ENCODE measurements at regions not wholly inside any gene's neighbourhood (a gene's known extent, or its start where the extent isn't known, plus 50 kb on each side); places are given as distances from the start of the nearest gene placed in this dataset.

DNA sequence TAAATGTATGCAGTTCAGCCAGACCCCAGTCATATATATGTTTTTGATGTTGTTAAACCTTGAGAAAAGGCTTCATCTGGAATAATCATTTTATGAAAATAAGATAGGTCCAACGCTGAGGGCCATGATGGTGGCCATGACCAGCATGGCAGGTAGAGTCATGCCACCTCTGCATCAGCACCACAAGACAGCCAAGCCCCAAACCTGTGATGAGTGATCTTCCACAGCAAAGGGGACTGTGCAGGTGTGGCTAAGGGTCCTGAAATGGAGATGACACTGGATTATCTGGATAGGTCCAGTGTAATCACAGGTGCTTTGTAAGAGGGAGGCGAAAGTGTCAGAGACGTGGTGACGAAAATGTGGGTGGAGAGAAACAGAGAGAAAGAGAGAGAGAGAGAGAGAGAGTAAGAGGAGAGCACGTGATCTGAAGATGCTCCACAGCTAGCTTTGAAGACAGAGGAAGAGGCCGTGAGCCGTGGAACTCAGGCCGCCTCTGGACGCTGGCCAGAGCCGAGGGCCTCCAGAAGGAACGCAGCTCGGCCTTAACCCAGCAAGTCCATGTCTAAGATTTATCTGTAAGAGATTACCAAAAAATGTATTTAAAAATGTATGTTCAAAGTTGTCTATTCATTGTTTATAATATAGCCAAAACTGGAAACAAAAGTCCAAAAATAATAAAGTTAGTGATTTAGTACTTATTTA lies 304.4 kb upstream of the SHH start:
- DNase-seq (ENCODE audit: low read depth in 2 of 2), result no peak
- H3K27me3 ChIP-seq (ENCODE audit: control insufficient read depth, insufficient read depth, low read length), result no peaks in the 10 kb centered on the region
- H3K4me1 ChIP-seq (ENCODE audit: control insufficient read depth, extremely low read depth, insufficient read depth, low read length), result no peaks in the 10 kb centered on the region
- H3K9me3 ChIP-seq (ENCODE audit: control insufficient read depth, insufficient read depth, low read depth, low read length), result no peaks in the 10 kb centered on the region
- no peaks in the 10 kb centered on the region for H3K36me3 ChIP-seq (ENCODE audit: control insufficient read depth, insufficient read depth, low read length)
- TF ChIP-seq, protein P1, sequence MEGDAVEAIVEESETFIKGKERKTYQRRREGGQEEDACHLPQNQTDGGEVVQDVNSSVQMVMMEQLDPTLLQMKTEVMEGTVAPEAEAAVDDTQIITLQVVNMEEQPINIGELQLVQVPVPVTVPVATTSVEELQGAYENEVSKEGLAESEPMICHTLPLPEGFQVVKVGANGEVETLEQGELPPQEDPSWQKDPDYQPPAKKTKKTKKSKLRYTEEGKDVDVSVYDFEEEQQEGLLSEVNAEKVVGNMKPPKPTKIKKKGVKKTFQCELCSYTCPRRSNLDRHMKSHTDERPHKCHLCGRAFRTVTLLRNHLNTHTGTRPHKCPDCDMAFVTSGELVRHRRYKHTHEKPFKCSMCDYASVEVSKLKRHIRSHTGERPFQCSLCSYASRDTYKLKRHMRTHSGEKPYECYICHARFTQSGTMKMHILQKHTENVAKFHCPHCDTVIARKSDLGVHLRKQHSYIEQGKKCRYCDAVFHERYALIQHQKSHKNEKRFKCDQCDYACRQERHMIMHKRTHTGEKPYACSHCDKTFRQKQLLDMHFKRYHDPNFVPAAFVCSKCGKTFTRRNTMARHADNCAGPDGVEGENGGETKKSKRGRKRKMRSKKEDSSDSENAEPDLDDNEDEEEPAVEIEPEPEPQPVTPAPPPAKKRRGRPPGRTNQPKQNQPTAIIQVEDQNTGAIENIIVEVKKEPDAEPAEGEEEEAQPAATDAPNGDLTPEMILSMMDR (conservative IDR thresholded peaks at IDR 0.05 in 1 of 2, IDR thresholded peaks at IDR 0.05 in 1 of 2; ENCODE audit: low read depth in 1 of 2, low read length in 2 of 2), result no peak
- no peak for TF ChIP-seq EZH2 (IDR thresholded peaks at IDR 0.05; ENCODE audit: low read length, missing control alignments)
- no peak overlapping the region for H3K4me3 ChIP-seq (replicated peaks in 1 of 4; ENCODE audit: control extremely low read depth in 1 of 4, insufficient read depth in 1 of 4, low read depth in 3 of 4, low read length in 4 of 4)
- H2AFZ ChIP-seq (ENCODE audit: low read length), result no peak overlapping the region
- H3K9ac ChIP-seq (ENCODE audit: insufficient read depth, low read length), result no peak overlapping the region
- H3K27ac ChIP-seq (ENCODE audit: insufficient read depth, low read length), result no peak overlapping the region
- no peaks in the 10 kb centered on the region for H3K79me2 ChIP-seq (ENCODE audit: control insufficient read depth, insufficient read depth, low read length)
- no peak overlapping the region for H3K4me2 ChIP-seq (ENCODE audit: extremely low read depth, insufficient read depth, low read length)
- no peaks in the 10 kb centered on the region for H4K20me1 ChIP-seq (ENCODE audit: control insufficient read depth, extremely low read depth, insufficient read depth, low read length)

DNA sequence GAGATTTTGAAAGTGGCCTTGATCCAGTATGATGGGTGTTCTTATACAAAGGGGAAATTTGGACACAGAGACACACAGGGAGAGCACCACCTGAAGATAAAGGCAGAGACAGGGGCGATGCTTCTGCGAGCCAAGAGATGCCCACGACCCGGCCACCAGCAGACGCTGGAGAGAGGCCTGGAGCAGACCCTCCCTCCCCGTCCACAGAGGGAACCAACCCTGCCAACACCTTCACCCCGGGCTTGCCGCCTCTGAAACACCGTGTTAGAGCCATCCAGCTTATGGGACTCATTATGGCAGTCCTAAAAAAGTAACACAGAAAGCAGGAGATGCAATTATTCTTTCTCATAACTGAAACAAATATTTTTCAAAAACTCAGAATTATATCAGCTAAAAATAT lies 303.3 kb upstream of the SHH start:
- Histone ChIP-seq H3K9me3 (ENCODE audit: control insufficient read depth, insufficient read depth, low read depth, low read length) (no peaks in the 10 kb centered on the region), H3K79me2 (ENCODE audit: control insufficient read depth, insufficient read depth, low read length) (no peaks in the 10 kb centered on the region), H3K27me3 (ENCODE audit: control insufficient read depth, insufficient read depth, low read length) (no peaks in the 10 kb centered on the region), H2AFZ (ENCODE audit: low read length) (no peak overlapping the region), H4K20me1 (ENCODE audit: control insufficient read depth, extremely low read depth, insufficient read depth, low read length) (no peaks in the 10 kb centered on the region), H3K4me3 (replicated peaks in 1 of 4; ENCODE audit: control extremely low read depth in 1 of 4, insufficient read depth in 1 of 4, low read depth in 3 of 4, low read length in 4 of 4) (no peak overlapping the region), H3K36me3 (ENCODE audit: control insufficient read depth, insufficient read depth, low read length) (no peaks in the 10 kb centered on the region), H3K4me1 (ENCODE audit: control insufficient read depth, extremely low read depth, insufficient read depth, low read length) (no peaks in the 10 kb centered on the region), H3K4me2 (ENCODE audit: extremely low read depth, insufficient read depth, low read length) (no peak overlapping the region), H3K27ac (ENCODE audit: insufficient read depth, low read length) (no peak overlapping the region), H3K9ac (ENCODE audit: insufficient read depth, low read length) (no peak overlapping the region)
- TF ChIP-seq, protein P1 (conservative IDR thresholded peaks at IDR 0.05 in 1 of 2, IDR thresholded peaks at IDR 0.05 in 1 of 2; ENCODE audit: low read depth in 1 of 2, low read length in 2 of 2), result no peak
- TF ChIP-seq EZH2 (IDR thresholded peaks at IDR 0.05; ENCODE audit: low read length, missing control alignments), result no peak
- DNase-seq (ENCODE audit: low read depth in 2 of 2), result no peak

DNA sequence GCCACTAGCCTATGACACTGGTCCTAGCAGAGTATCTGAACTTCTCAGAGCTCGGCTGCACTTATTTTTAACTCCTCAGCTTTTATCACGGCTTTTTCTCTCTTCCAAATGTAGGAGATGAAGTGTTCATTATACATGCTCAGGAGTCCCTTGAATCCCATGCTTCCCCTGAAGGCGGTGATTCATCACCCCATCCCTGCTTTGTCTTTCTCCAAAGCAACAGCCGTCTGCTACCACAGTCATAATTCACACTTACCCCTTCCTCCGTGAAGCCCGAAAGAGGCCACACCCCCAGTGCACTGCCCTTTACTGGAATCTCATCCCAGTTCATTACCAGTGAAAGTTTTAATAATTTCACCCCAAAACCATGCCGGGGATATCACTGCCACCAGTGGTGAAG lies 301.5 kb upstream of the SHH start:
- H3K4me3 ChIP-seq (replicated peaks in 1 of 4; ENCODE audit: control extremely low read depth in 1 of 4, insufficient read depth in 1 of 4, low read depth in 3 of 4, low read length in 4 of 4), result no peak overlapping the region
- TF ChIP-seq, protein P1 (conservative IDR thresholded peaks at IDR 0.05 in 1 of 2, IDR thresholded peaks at IDR 0.05 in 1 of 2; ENCODE audit: low read depth in 1 of 2, low read length in 2 of 2), result no peak
- TF ChIP-seq EZH2 (IDR thresholded peaks at IDR 0.05; ENCODE audit: low read length, missing control alignments), result no peak
- no peaks in the 10 kb centered on the region for H3K79me2 ChIP-seq (ENCODE audit: control insufficient read depth, insufficient read depth, low read length)
- no peak overlapping the region for H3K27ac ChIP-seq (ENCODE audit: insufficient read depth, low read length)
- no peak for DNase-seq (ENCODE audit: low read depth in 2 of 2)
- no peaks in the 10 kb centered on the region for H3K36me3 ChIP-seq (ENCODE audit: control insufficient read depth, insufficient read depth, low read length)
- H4K20me1 ChIP-seq (ENCODE audit: control insufficient read depth, extremely low read depth, insufficient read depth, low read length), result no peaks in the 10 kb centered on the region
- no peaks in the 10 kb centered on the region for H3K27me3 ChIP-seq (ENCODE audit: control insufficient read depth, insufficient read depth, low read length)
- no peak overlapping the region for H3K4me2 ChIP-seq (ENCODE audit: extremely low read depth, insufficient read depth, low read length)
- no peak overlapping the region for H2AFZ ChIP-seq (ENCODE audit: low read length)
- no peaks in the 10 kb centered on the region for H3K9me3 ChIP-seq (ENCODE audit: control insufficient read depth, insufficient read depth, low read depth, low read length)
- H3K9ac ChIP-seq (ENCODE audit: insufficient read depth, low read length), result no peak overlapping the region
- H3K4me1 ChIP-seq (ENCODE audit: control insufficient read depth, extremely low read depth, insufficient read depth, low read length), result no peaks in the 10 kb centered on the region
